AG04449 (cell line): ENCODE measurements at regions not wholly inside any gene's neighbourhood (a gene's known extent, or its start where the extent isn't known, plus 50 kb on each side); places are given as distances from the start of the nearest gene placed in this dataset.

Experiments used
- CTCF ChIA-PET: fragments of 350-600 bp; formaldehyde crosslinking; extraction: SDS; loops from one replicate; lab custom pipeline; 2021; ENCODE audit warnings: antibody characterized with exemption; lab: Yijun Ruan, JAX
- POLR2A ChIA-PET: fragments of 400-600, 350-600 bp; formaldehyde crosslinking; extraction: SDS; loops from one replicate; lab custom pipeline; 2020; ENCODE audit warnings: antibody characterized with exemption, inconsistent platforms; lab: Yijun Ruan, JAX
- DNase-seq: peaks from one replicate; pipeline ENCODE4 v3.0.0-alpha.2; 2010; ENCODE audit warnings: low read depth, low spot score
- H3K4me3 ChIP-seq: 2 replicates; pipeline ENCODE4 v1.5.1; 2011; ENCODE audit warnings: low read depth, mild to moderate bottlenecking, control low read depth, low read length
- CTCF ChIP-seq: IDR thresholded peaks from one replicate; pipeline ENCODE4 v1.5.1; 2011; ENCODE audit warnings: mild to moderate bottlenecking, moderate library complexity, low read length, control low read depth, inconsistent platforms; ENCODE audit not compliant: insufficient read depth; ENCODE audit errors: missing control alignments

- no peak for TF ChIP-seq CTCF
- ChIA-PET POLR2A (no interaction called here), CTCF (interaction anchor here (1.0 kb wide), 2 partner anchors 327 to 330 kb away, joined by 5 to 6 read pairs; no protein-coding TSS in a partner anchor)
- DNase-seq: no peak
- no peak overlapping the region for H3K4me3 ChIP-seq
Measured at GRCh38 chr4:183838987-183839712, 66.0 kb upstream of the STOX2 start.

- DNase-seq: peak; percentile 23
- peak; percentile 85 for TF ChIP-seq CTCF
- CTCF ChIA-PET: interaction anchor here (0.8 to 3.1 kb wide), 7 partner anchors 9 to 412 kb away, joined by 3 to 46 read pairs (median 6); no protein-coding TSS in a partner anchor
- POLR2A ChIA-PET: no interaction called here
- H3K4me3 ChIP-seq: no peak overlapping the region
Measured at GRCh38 chr4:183840311-183840710, 64.8 kb upstream of the STOX2 start.

GRCh38 chr4:183841001-183841400 is 64.1 kb upstream of the STOX2 start:
- no peak for DNase-seq
- POLR2A ChIA-PET: no interaction called here
- CTCF ChIA-PET: interaction anchor here (0.8 to 3.1 kb wide), 9 partner anchors 10 to 412 kb away, joined by 3 to 46 read pairs (median 6); no protein-coding TSS in a partner anchor
- no peak overlapping the region for H3K4me3 ChIP-seq
- no peak for TF ChIP-seq CTCF

GRCh38 chr4:183842129-183842528 is 63.0 kb upstream of the STOX2 start:
- H3K4me3 ChIP-seq: no peak overlapping the region
- ChIA-PET POLR2A (no interaction called here), CTCF (interaction anchor here (1.4 to 3.1 kb wide), 2 partner anchors 16 to 326 kb away, joined by 3 to 46 read pairs; no protein-coding TSS in a partner anchor)
- no peak for TF ChIP-seq CTCF
- DNase-seq: no peak

GRCh38 chr4:183843248-183843671 is 61.8 kb upstream of the STOX2 start:
- POLR2A ChIA-PET: no interaction called here

More at GRCh38 chr4:183843248-183843671, 61.8 kb upstream of the STOX2 start:
- CTCF ChIA-PET: no interaction called here
- no peak for DNase-seq
- no peak for TF ChIP-seq CTCF
- no peak overlapping the region for H3K4me3 ChIP-seq
